LNCaP clone FGC (cell line): ENCODE measurements at regions not wholly inside any gene's neighbourhood (a gene's known extent, or its start where the extent isn't known, plus 50 kb on each side); places are given as distances from the start of the nearest gene placed in this dataset.
"Not testable (repeated sequence)": the region's sequence is repeated elsewhere in the genome, so short reads cannot be mapped to it uniquely, and the experiment has no call there.

Experiments
- DNase-seq: peaks from one replicate; pipeline ENCODE4 v3.0.0-alpha.2; 2011; ENCODE audit warnings: low read depth
- H3K4me3 ChIP-seq: 2 replicates; pipeline ENCODE4 v1.5.1; 2011; ENCODE audit warnings: mild to moderate bottlenecking, low read depth, low read length, control low read depth
- CTCF ChIP-seq: IDR thresholded peaks from 2 replicates; pipeline ENCODE4 v1.5.1; 2012; ENCODE audit warnings: mild to moderate bottlenecking; ENCODE audit not compliant: control insufficient read depth, insufficient read depth; ENCODE audit errors: extremely low read depth

GRCh38 chrX:104459796-104460195 lies 106.2 kb upstream of the IL1RAPL2 start:
- no peak overlapping the region for H3K4me3 ChIP-seq
- no peak for DNase-seq
- TF ChIP-seq CTCF = no peak

- DNase-seq = not testable (repeated sequence)
Measured at GRCh38 chrX:104457130-104457529, 108.9 kb upstream of the IL1RAPL2 start.

GRCh38 chrX:104450316-104450715 lies 115.7 kb upstream of the IL1RAPL2 start:
- DNase-seq = no peak
- H3K4me3 ChIP-seq = no peak overlapping the region
- no peak for TF ChIP-seq CTCF

More at GRCh38 chrX:104457130-104457529, 108.9 kb upstream of the IL1RAPL2 start:
- not testable (repeated sequence) for H3K4me3 ChIP-seq

- no peak for DNase-seq
- no peak overlapping the region for H3K4me3 ChIP-seq
- no peak for TF ChIP-seq CTCF
Measured at GRCh38 chrX:104445591-104445990, 120.4 kb upstream of the IL1RAPL2 start.

- no peak for TF ChIP-seq CTCF
- no peak overlapping the region for H3K4me3 ChIP-seq
- peak; percentile 23 for DNase-seq
Measured at GRCh38 chrX:104435249-104435648, 130.8 kb upstream of the IL1RAPL2 start.

- H3K4me3 ChIP-seq = no peak overlapping the region
- no peak for TF ChIP-seq CTCF
- DNase-seq = no peak
Measured at GRCh38 chrX:104432321-104432720, 133.7 kb upstream of the IL1RAPL2 start.

- H3K4me3 ChIP-seq = no peak overlapping the region
- no peak for TF ChIP-seq CTCF
- no peak for DNase-seq
Measured at GRCh38 chrX:104430742-104431119, 135.3 kb upstream of the IL1RAPL2 start.

- no peak overlapping the region for H3K4me3 ChIP-seq
- TF ChIP-seq CTCF = no peak
- DNase-seq = no peak
Measured at GRCh38 chrX:104430072-104430741, 135.8 kb upstream of the IL1RAPL2 start.
